HG02981 (cell line): ENCODE measurements at regions not wholly inside any gene's neighbourhood (a gene's known extent, or its start where the extent isn't known, plus 50 kb on each side); places are given as distances from the start of the nearest gene placed in this dataset.
"Not testable (repeated sequence)": the region's sequence is repeated elsewhere in the genome, so short reads cannot be mapped to it uniquely, and the experiment has no call there.

Source experiments
- ATAC-seq: cut with Tn5 transposase; IDR thresholded peaks from one replicate; pipeline ENCODE4 v1.9.1; 2021; ENCODE audit warnings: mild to moderate bottlenecking, moderate library complexity; ENCODE audit not compliant: unreplicated experiment

- no peak for ATAC-seq
Measured at GRCh38 chr6:112920994-112921393, 573.9 kb downstream of the RFPL4B start.

- ATAC-seq, result no peak
Measured at GRCh38 chr6:112923940-112924587, 576.9 kb downstream of the RFPL4B start.

GRCh38 chr6:112925702-112926101 is 578.6 kb downstream of the RFPL4B start:
- no peak for ATAC-seq

- ATAC-seq, result no peak
Measured at GRCh38 chr6:112927641-112928320, 580.7 kb downstream of the RFPL4B start.

GRCh38 chr6:112929641-112930040 is 582.5 kb downstream of the RFPL4B start:
- no peak for ATAC-seq

- no peak for ATAC-seq
Measured at GRCh38 chr6:112931832-112932231, 584.7 kb downstream of the RFPL4B start.

GRCh38 chr6:112933947-112934346 is 586.8 kb downstream of the RFPL4B start:
- ATAC-seq, result no peak

GRCh38 chr6:112934433-112935327 is 587.5 kb downstream of the RFPL4B start:
- no peak for ATAC-seq

- ATAC-seq, result no peak
Measured at GRCh38 chr6:112935402-112936078, 588.4 kb downstream of the RFPL4B start.

GRCh38 chr6:112936079-112936472 is 588.9 kb downstream of the RFPL4B start:
- no peak for ATAC-seq

- ATAC-seq, result no peak
Measured at GRCh38 chr6:112936504-112936903, 589.4 kb downstream of the RFPL4B start.

- ATAC-seq, result not testable (repeated sequence)
Measured at GRCh38 chr6:112937690-112938089, 590.6 kb downstream of the RFPL4B start.

GRCh38 chr6:112938650-112939049 is 591.5 kb downstream of the RFPL4B start:
- ATAC-seq, result no peak

- no peak for ATAC-seq
Measured at GRCh38 chr6:112939563-112939962, 592.4 kb downstream of the RFPL4B start.

- ATAC-seq, result no peak
Measured at GRCh38 chr6:112941613-112942012, 594.5 kb downstream of the RFPL4B start.

GRCh38 chr6:112946051-112946450 is 598.9 kb downstream of the RFPL4B start:
- ATAC-seq, result no peak

- no peak for ATAC-seq
Measured at GRCh38 chr6:112947507-112947906, 600.4 kb downstream of the RFPL4B start.

GRCh38 chr6:112951829-112952228 is 604.7 kb downstream of the RFPL4B start:
- no peak for ATAC-seq

GRCh38 chr6:112955743-112956142 is 608.6 kb downstream of the RFPL4B start:
- not testable (repeated sequence) for ATAC-seq

GRCh38 chr6:112956696-112957535 is 609.8 kb downstream of the RFPL4B start:
- no peak for ATAC-seq
